Smooth muscle cell (in vitro differentiated cells): ENCODE measurements at regions not wholly inside any gene's neighbourhood (a gene's known extent, or its start where the extent isn't known, plus 50 kb on each side); places are given as distances from the start of the nearest gene placed in this dataset.

ENCODE experiments used
- DNase-seq: peaks from one replicate; lab custom pipeline; 2025; ENCODE audit not compliant: unreplicated experiment; lab: John Stamatoyannopoulos, UW
- H2AFZ ChIP-seq: fragments of 200-600 bp; sonication (generic); 2 replicates; pipeline ENCODE4 v1.6.0; 2016; ENCODE audit warnings: antibody characterized with exemption, low read depth, mild to moderate bottlenecking
- H3F3A ChIP-seq: fragments of 200-600 bp; sonication (generic); 2 replicates; pipeline ENCODE4 v1.6.0; 2017; ENCODE audit warnings: antibody characterized with exemption, low read depth
- H3K27ac ChIP-seq: fragments of 200-600 bp; sonication (generic); 2 replicates; pipeline ENCODE4 v1.5.1; 2016; ENCODE audit warnings: low read depth, mild to moderate bottlenecking
- H3K27me3 ChIP-seq: fragments of 200-600 bp; sonication (generic); 2 replicates; pipeline ENCODE4 v1.6.1; 2016; ENCODE audit warnings: low read depth, mild to moderate bottlenecking
- H3K36me3 ChIP-seq: fragments of 200-600 bp; sonication (generic); 2 replicates; pipeline ENCODE4 v1.5.1; 2016; ENCODE audit warnings: low read depth
- H3K4me1 ChIP-seq: fragments of 200-600 bp; sonication (generic); 2 replicates; pipeline ENCODE4 v1.5.1; 2016; ENCODE audit warnings: low read depth
- H3K4me2 ChIP-seq: fragments of 200-600 bp; sonication (generic); 2 replicates; pipeline ENCODE4 v1.6.0; 2016; ENCODE audit warnings: mild to moderate bottlenecking
- H3K4me3 ChIP-seq: fragments of 200-600 bp; sonication (generic); 2 replicates; pipeline ENCODE4 v1.5.1; 2016; ENCODE audit warnings: mild to moderate bottlenecking
- H3K79me2 ChIP-seq: fragments of 200-600 bp; sonication (generic); 2 replicates; pipeline ENCODE4 v1.6.0; 2016; ENCODE audit warnings: low read depth, mild to moderate bottlenecking
- H3K9ac ChIP-seq: fragments of 200-600 bp; sonication (generic); 2 replicates; pipeline ENCODE4 v1.6.0; 2016; ENCODE audit warnings: low read depth
- H3K9me3 ChIP-seq: fragments of 200-600 bp; sonication (generic); replicated peaks from 2 replicates; pipeline ENCODE4 v1.5.1; 2016; ENCODE audit warnings: low read depth
- H4K20me1 ChIP-seq: fragments of 200-600 bp; sonication (generic); 2 replicates; pipeline ENCODE4 v1.6.0; 2016; ENCODE audit warnings: low read depth
- WGBS: methylation state at CpG from one replicate; pipeline ENCODE4 v1.1.7; 2016; ENCODE audit warnings: low lambda C conversion rate; 5-methylcytosine and 5-hydroxymethylcytosine counted together
- TF ChIP-seq, protein P1 (sequence below): fragments of 200-600 bp; sonication (generic); IDR thresholded peaks from 2 replicates; pipeline ENCODE4 v1.5.1; 2017; ENCODE audit warnings: borderline replicate concordance, mild to moderate bottlenecking, antibody characterized with exemption; ENCODE audit not compliant: insufficient read depth, poor library complexity, severe bottlenecking

DNA sequence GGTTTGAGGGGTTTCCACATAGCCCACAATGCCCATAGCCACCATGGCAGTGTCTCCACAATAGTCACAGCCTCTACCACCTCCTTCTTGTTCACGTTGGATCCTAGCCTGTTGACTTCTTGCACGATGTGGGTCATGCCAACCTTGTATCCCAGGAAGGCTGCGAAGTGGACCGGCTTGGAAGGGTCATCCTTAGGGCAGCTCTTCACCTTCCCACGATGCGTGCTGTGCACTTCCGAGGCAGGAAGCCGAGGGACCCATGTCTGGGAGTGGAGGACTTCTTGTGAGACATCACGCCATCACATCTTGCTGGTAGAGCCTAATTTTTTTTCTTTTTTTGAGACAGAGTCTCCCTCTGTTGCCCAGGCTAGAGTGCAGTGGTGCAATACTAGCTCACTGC is 144.6 kb upstream of the ASB18 start:
- no peaks in the 10 kb centered on the region for H3K36me3 ChIP-seq
- H3K4me3 ChIP-seq: no peak overlapping the region
- no peaks in the 10 kb centered on the region for H3K27me3 ChIP-seq
- H2AFZ ChIP-seq: no peak overlapping the region
- TF ChIP-seq, protein P1, sequence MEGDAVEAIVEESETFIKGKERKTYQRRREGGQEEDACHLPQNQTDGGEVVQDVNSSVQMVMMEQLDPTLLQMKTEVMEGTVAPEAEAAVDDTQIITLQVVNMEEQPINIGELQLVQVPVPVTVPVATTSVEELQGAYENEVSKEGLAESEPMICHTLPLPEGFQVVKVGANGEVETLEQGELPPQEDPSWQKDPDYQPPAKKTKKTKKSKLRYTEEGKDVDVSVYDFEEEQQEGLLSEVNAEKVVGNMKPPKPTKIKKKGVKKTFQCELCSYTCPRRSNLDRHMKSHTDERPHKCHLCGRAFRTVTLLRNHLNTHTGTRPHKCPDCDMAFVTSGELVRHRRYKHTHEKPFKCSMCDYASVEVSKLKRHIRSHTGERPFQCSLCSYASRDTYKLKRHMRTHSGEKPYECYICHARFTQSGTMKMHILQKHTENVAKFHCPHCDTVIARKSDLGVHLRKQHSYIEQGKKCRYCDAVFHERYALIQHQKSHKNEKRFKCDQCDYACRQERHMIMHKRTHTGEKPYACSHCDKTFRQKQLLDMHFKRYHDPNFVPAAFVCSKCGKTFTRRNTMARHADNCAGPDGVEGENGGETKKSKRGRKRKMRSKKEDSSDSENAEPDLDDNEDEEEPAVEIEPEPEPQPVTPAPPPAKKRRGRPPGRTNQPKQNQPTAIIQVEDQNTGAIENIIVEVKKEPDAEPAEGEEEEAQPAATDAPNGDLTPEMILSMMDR: no peak
- H3K79me2 ChIP-seq: no peaks in the 10 kb centered on the region
- H3K4me2 ChIP-seq: no peak overlapping the region
- DNase-seq: no peak
- H4K20me1 ChIP-seq: no peaks in the 10 kb centered on the region
- no peak overlapping the region for H3K9ac ChIP-seq
- H3K4me1 ChIP-seq: no peaks in the 10 kb centered on the region
- H3K27ac ChIP-seq: no peak overlapping the region
- no peaks in the 10 kb centered on the region for H3K9me3 ChIP-seq
- WGBS: 97% methylated on average over 9 of the region's 9 CpGs
- no peaks in the 10 kb centered on the region for H3F3A ChIP-seq

GRCh38 chr2:236415684-236416444 is 151.7 kb upstream of the ASB18 start:
- TF ChIP-seq, protein P1: no peak
- no peak overlapping the region for H3K9ac ChIP-seq
- no peak for DNase-seq
- no peaks in the 10 kb centered on the region for H3F3A ChIP-seq
- H2AFZ ChIP-seq: no peak overlapping the region
- H3K9me3 ChIP-seq: no peaks in the 10 kb centered on the region
- no peak overlapping the region for H3K27ac ChIP-seq
- no peaks in the 10 kb centered on the region for H4K20me1 ChIP-seq
- H3K4me3 ChIP-seq: no peak overlapping the region
- no peak overlapping the region for H3K4me2 ChIP-seq
- no peaks in the 10 kb centered on the region for H3K36me3 ChIP-seq
- H3K4me1 ChIP-seq: no peaks in the 10 kb centered on the region
- WGBS: 90% methylated on average over 7 of the region's 7 CpGs
- H3K79me2 ChIP-seq: no peaks in the 10 kb centered on the region
- H3K27me3 ChIP-seq: no peaks in the 10 kb centered on the region

- Histone ChIP-seq H3K27me3 (no peaks in the 10 kb centered on the region), H3K4me3 (no peak overlapping the region), H2AFZ (no peak overlapping the region), H3K4me1 (no peaks in the 10 kb centered on the region), H3K79me2 (no peaks in the 10 kb centered on the region), H3K9me3 (no peaks in the 10 kb centered on the region), H3K4me2 (no peak overlapping the region), H3K36me3 (no peaks in the 10 kb centered on the region), H3F3A (no peaks in the 10 kb centered on the region), H4K20me1 (no peaks in the 10 kb centered on the region), H3K9ac (no peak overlapping the region), H3K27ac (no peak overlapping the region)
- 38% methylated on average over 6 of the region's 6 CpGs for WGBS
- no peak for DNase-seq
- TF ChIP-seq, protein P1: no peak
Observed at GRCh38 chr2:236417150-236417549, 152.5 kb upstream of the ACKR3 start.

- H3K27ac ChIP-seq: no peak overlapping the region
- TF ChIP-seq, protein P1: no peak
- 100% methylated on average over 2 of the region's 2 CpGs for WGBS
Observed at GRCh38 chr2:236430584-236430983, 139.0 kb upstream of the ACKR3 start.

More at GRCh38 chr2:236430584-236430983, 139.0 kb upstream of the ACKR3 start:
- H2AFZ ChIP-seq: no peak overlapping the region
- no peaks in the 10 kb centered on the region for H3K36me3 ChIP-seq
- H3K4me3 ChIP-seq: no peak overlapping the region
- H3K9me3 ChIP-seq: no peaks in the 10 kb centered on the region
- no peak overlapping the region for H3K4me2 ChIP-seq
- no peak overlapping the region for H3K9ac ChIP-seq
- no peaks in the 10 kb centered on the region for H3K79me2 ChIP-seq
- DNase-seq: no peak
- no peaks in the 10 kb centered on the region for H4K20me1 ChIP-seq
- no peaks in the 10 kb centered on the region for H3K4me1 ChIP-seq
- H3F3A ChIP-seq: no peaks in the 10 kb centered on the region
- no peaks in the 10 kb centered on the region for H3K27me3 ChIP-seq
